ENCODE measurements at regions not wholly inside any gene's neighbourhood (a gene's known extent, or its start where the extent isn't known, plus 50 kb on each side); places are given as distances from the start of the nearest gene placed in this dataset.
A peak's percentile ranks its signal among the peaks of the same experiment; 100 is the strongest.

DNA sequence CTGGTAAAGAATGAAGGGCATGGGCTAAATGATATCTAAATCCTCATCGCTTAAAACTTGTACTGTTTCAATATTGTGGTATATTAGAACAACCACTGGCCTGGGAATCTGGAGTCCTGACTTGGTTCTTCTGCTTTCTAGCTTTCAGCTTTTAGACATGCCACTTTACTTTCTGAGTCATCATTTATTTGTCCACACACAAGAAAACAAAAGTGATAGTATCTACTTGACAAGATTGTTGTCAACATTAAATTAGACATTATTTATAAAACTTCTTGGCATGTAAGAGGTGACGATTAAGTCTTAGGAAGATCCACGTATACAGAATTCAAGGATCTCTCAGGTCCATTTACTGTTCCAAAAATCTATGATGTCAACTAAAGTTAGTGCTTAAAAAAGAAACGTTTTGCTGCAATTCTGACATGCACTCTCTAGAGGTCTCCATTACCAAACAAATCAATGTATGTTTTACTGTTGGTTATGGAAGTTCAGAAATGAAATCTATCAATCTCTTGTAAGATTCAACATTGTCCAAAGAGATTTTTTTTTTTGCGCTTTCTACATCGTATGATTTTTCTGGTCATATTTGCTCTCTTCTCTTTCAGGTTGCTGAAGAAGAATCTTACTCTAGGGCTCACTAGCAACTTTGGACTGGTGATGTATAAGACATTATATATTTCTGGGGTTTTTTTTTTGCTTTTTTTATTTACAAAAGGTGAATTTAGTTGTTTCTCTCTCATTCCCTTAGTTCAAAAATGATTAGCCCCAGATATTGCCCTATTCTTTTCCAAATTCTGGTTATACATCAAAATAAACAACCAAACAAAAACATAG lies 53.6 kb upstream of the DYNC1I1 start:
- peak in 1 of 2 experiments; percentile 40 for DNase-seq (ENCODE audit: low spot score in 2 of 2)
- no peak overlapping the region for H3K4me3 ChIP-seq
- no peaks in the 10 kb centered on the region for H3K9me3 ChIP-seq
- H3K36me3 ChIP-seq (replicated peaks) = no peaks in the 10 kb centered on the region
- peaks cover 10% of the 10 kb centered on the region; the same call in 1 of the 2 replicates for H3K4me1 ChIP-seq
- in situ Hi-C loops (cut with MboI; ENCODE audit: low sequenced_read_pairs) = no loop called here
- no peaks in the 10 kb centered on the region for H3K27me3 ChIP-seq (ENCODE audit: low read depth)

- H3K27me3 ChIP-seq (ENCODE audit: low read depth) = no peaks in the 10 kb centered on the region
- H3K9me3 ChIP-seq = no peaks in the 10 kb centered on the region
- no peaks in the 10 kb centered on the region for H3K36me3 ChIP-seq (replicated peaks)
- no peak overlapping the region for H3K4me3 ChIP-seq
- no peak for DNase-seq (ENCODE audit: low spot score in 2 of 2)
- H3K4me1 ChIP-seq = peaks cover 10% of the 10 kb centered on the region; the same call in 1 of the 2 replicates
- in situ Hi-C loops (cut with MboI; ENCODE audit: low sequenced_read_pairs) = no loop called here
These were observed 55.8 kb upstream of the DYNC1I1 start for GRCh38 chr7:95716357-95717122.

DNA sequence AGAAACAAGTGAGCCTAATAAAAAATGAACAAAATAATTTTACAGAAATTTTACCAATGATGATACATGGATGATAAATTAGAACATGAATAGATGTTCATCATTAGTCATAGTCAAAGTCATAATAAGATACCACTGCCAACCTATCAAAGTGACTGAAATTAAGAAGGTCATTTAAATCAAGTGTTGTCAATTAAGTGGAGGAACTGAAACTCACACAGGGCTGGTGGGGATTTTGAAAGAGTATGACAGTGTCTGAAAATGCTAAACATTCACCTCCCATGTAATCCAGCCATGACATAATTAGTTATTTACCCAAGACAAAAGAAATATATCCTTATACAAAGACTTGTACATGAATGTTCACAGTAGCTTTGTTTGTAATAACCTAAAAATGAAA lies 57.1 kb upstream of the DYNC1I1 start:
- Histone ChIP-seq H3K36me3 (replicated peaks) (no peaks in the 10 kb centered on the region), H3K4me1 (peaks cover 10% of the 10 kb centered on the region; the same call in 1 of the 2 replicates), H3K9me3 (no peaks in the 10 kb centered on the region), H3K27me3 (ENCODE audit: low read depth) (no peaks in the 10 kb centered on the region), H3K4me3 (no peak overlapping the region)
- in situ Hi-C loops (cut with MboI; ENCODE audit: low sequenced_read_pairs) = no loop called here
- no peak for DNase-seq (ENCODE audit: low spot score in 2 of 2)

DNA sequence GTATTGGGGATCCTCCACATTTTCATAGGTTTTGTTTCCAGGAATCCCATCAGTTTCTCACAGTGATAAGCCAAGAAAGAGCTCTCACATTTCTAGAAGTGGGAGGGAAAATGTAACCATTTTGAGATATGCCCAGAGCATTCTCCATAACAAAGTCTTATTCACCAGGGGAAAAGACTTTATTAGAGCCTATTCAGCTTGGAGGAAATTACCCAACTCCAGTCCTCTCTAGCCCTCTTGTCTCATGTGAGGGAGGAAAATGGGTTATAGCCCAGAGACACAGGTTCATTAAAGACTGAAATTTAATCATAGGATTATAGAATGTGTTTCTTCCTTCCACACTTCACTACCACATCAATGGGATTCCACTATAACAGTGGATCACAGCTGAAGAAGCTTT lies 61.6 kb upstream of the DYNC1I1 start:
- DNase-seq (ENCODE audit: low spot score in 2 of 2) = no peak
- in situ Hi-C loops (cut with MboI; ENCODE audit: low sequenced_read_pairs) = no loop called here
- no peaks in the 10 kb centered on the region for H3K36me3 ChIP-seq (replicated peaks)
- H3K4me3 ChIP-seq = no peak overlapping the region
- no peaks in the 10 kb centered on the region for H3K27me3 ChIP-seq (ENCODE audit: low read depth)
- no peaks in the 10 kb centered on the region for H3K9me3 ChIP-seq
- peaks cover 10% of the 10 kb centered on the region; the same call in 1 of the 2 replicates for H3K4me1 ChIP-seq

DNA sequence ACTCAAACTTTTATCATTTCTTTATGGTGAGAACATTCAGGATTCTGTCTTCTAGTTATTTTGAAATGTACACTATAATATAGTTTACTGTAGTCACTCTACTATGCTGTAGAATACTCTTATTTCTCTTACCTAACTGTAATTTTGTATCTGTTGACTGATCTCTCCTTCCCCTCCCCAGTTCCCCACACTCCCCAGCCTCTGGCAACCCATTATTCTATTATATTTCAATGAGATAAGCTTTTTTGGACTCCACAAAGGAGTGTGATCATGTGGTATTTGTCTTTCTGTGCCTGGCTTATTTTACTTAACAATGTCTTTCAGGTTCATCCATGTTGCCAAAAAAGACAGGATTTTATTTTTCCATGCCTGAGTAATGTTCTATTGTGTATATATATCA lies 71.4 kb upstream of the DYNC1I1 start:
- in situ Hi-C loops (cut with MboI; ENCODE audit: low sequenced_read_pairs) = no loop called here
- DNase-seq (ENCODE audit: low spot score in 2 of 2) = peak in 1 of 2 experiments; percentile 49
- Histone ChIP-seq H3K27me3 (ENCODE audit: low read depth) (peaks cover 15% of the 10 kb centered on the region), H3K4me3 (no peak overlapping the region), H3K36me3 (replicated peaks) (no peaks in the 10 kb centered on the region), H3K9me3 (no peaks in the 10 kb centered on the region), H3K4me1 (peaks cover 7% of the 10 kb centered on the region)

GRCh38 chr7:95694334-95694733 lies 78.0 kb upstream of the DYNC1I1 start:
- H3K36me3 ChIP-seq (replicated peaks) = no peaks in the 10 kb centered on the region
- H3K9me3 ChIP-seq = no peaks in the 10 kb centered on the region
- H3K4me3 ChIP-seq = no peak overlapping the region
- peaks cover 29% of the 10 kb centered on the region for H3K27me3 ChIP-seq (ENCODE audit: low read depth)
- peaks cover 3% of the 10 kb centered on the region; the same call in 1 of the 2 replicates for H3K4me1 ChIP-seq
- in situ Hi-C loops (cut with MboI; ENCODE audit: low sequenced_read_pairs) = no loop called here
- DNase-seq (ENCODE audit: low spot score in 2 of 2) = no peak

DNA sequence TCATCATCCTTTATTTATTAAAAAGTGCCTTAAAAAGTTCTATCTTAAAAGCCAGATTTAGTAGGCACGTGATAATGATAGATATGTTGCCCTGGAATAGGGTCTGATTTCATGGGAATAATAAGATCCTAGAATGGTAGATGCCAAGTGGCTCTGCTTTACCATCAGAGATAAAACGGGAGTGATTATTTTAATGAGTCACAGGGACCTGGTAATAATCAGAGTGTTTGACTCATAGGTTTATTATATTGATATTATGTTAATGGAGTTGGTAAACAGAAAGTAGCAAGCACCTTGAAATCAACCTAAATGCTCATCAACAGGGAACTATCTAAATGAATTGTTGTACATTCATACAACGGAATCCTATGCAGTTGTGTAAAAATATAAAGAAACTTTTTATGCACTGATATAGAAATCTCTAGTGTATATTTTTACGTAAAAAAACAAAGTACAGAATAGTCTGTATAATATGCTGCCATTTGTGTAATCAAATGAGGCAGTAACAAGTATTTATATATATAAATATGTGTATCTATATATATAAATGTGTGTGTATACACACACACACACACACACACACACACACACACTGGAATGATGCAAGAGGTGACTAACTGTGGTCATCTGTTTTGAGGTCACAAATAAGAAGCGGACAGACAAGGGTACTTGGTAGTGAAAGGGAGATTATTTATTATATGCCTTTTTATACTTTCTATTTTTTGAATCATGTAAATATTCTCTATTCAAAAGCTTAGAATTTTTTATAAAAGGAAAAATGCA lies 78.6 kb upstream of the DYNC1I1 start:
- H3K27me3 ChIP-seq (ENCODE audit: low read depth) = peaks cover 29% of the 10 kb centered on the region
- DNase-seq (ENCODE audit: low spot score in 2 of 2) = no peak
- in situ Hi-C loops (cut with MboI; ENCODE audit: low sequenced_read_pairs) = no loop called here
- no peaks in the 10 kb centered on the region for H3K36me3 ChIP-seq (replicated peaks)
- peaks cover 3% of the 10 kb centered on the region; the same call in 1 of the 2 replicates for H3K4me1 ChIP-seq
- H3K9me3 ChIP-seq = no peaks in the 10 kb centered on the region
- H3K4me3 ChIP-seq = no peak overlapping the region

GRCh38 chr7:95691464-95691863 lies 80.9 kb upstream of the DYNC1I1 start:
- DNase-seq (ENCODE audit: low spot score in 2 of 2) = no peak
- peaks cover 19% of the 10 kb centered on the region for H3K27me3 ChIP-seq (ENCODE audit: low read depth)
- H3K4me1 ChIP-seq = peaks cover 6% of the 10 kb centered on the region
- no peaks in the 10 kb centered on the region for H3K36me3 ChIP-seq (replicated peaks)
- in situ Hi-C loops (cut with MboI; ENCODE audit: low sequenced_read_pairs) = no loop called here
- no peaks in the 10 kb centered on the region for H3K9me3 ChIP-seq
- no peak overlapping the region for H3K4me3 ChIP-seq

GRCh38 chr7:95690367-95690947 lies 81.9 kb upstream of the DYNC1I1 start:
- in situ Hi-C loops (cut with MboI; ENCODE audit: low sequenced_read_pairs) = no loop called here
- peak; percentile 51 to 53 for DNase-seq (ENCODE audit: low spot score in 2 of 2)
- no peak overlapping the region for H3K4me3 ChIP-seq

DNA sequence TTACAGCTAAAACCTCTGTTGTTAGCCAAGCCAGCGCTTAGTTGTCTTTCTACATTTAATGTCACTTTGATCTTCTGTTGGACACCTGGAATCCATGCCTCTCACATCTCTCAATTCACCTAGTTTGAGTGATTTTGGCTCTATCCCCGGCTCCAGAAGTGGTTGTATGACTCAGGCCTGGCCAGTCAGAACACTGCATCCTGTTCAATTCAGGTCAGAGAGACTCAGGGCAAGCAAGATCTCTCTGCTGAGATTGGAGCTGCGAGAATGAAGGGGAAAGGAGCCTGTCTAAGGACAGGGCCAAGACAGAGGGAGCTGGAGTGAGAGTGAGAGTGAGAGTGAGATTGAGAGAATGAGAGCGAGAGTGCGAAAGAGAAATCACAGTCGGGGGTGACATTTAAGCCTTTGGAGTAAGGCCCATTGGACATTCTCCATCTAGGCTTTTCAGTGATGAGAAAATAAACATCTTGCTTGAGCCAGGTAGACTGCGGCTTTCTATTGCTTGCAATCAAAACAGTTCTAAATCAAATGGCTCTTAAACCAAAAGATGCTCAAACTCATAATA lies 83.3 kb upstream of the DYNC1I1 start:
- no peak overlapping the region for H3K4me3 ChIP-seq

More at GRCh38 chr7:95690367-95690947, 81.9 kb upstream of the DYNC1I1 start:
- peaks cover 6% of the 10 kb centered on the region for H3K4me1 ChIP-seq
- peaks cover 9% of the 10 kb centered on the region for H3K27me3 ChIP-seq (ENCODE audit: low read depth)
- no peaks in the 10 kb centered on the region for H3K36me3 ChIP-seq (replicated peaks)
- no peaks in the 10 kb centered on the region for H3K9me3 ChIP-seq

GRCh38 chr7:95687759-95688343 lies 84.5 kb upstream of the DYNC1I1 start:
- in situ Hi-C loops (cut with MboI; ENCODE audit: low sequenced_read_pairs) = no loop called here
- DNase-seq (ENCODE audit: low spot score in 2 of 2) = peak; percentile 48 to 49
- Histone ChIP-seq H3K27me3 (ENCODE audit: low read depth) (no peaks in the 10 kb centered on the region), H3K4me3 (no peak overlapping the region), H3K36me3 (replicated peaks) (no peaks in the 10 kb centered on the region), H3K4me1 (peaks cover 6% of the 10 kb centered on the region), H3K9me3 (no peaks in the 10 kb centered on the region)

More for the DNA sequence above, 83.3 kb upstream of the DYNC1I1 start:
- no peak for DNase-seq (ENCODE audit: low spot score in 2 of 2)
- H3K9me3 ChIP-seq = no peaks in the 10 kb centered on the region
- H3K4me1 ChIP-seq = peaks cover 6% of the 10 kb centered on the region
- no peaks in the 10 kb centered on the region for H3K36me3 ChIP-seq (replicated peaks)
- 0 out of 2 replicates have a peak, but pooled peaks cover 2% of the 10 kb centered on the region for H3K27me3 ChIP-seq (ENCODE audit: low read depth)
- in situ Hi-C loops (cut with MboI; ENCODE audit: low sequenced_read_pairs) = no loop called here

GRCh38 chr7:95686109-95686508 lies 86.2 kb upstream of the DYNC1I1 start:
- H3K4me3 ChIP-seq = no peak overlapping the region
- H3K4me1 ChIP-seq = peaks cover 6% of the 10 kb centered on the region
- H3K27me3 ChIP-seq (ENCODE audit: low read depth) = no peaks in the 10 kb centered on the region
- peak; percentile 41 to 52 for DNase-seq (ENCODE audit: low spot score in 2 of 2)
- in situ Hi-C loops (cut with MboI; ENCODE audit: low sequenced_read_pairs) = no loop called here
- H3K36me3 ChIP-seq (replicated peaks) = no peaks in the 10 kb centered on the region
- no peaks in the 10 kb centered on the region for H3K9me3 ChIP-seq
